Sigmoid colon (tissue), 6 donors: ENCODE measurements at regions not wholly inside any gene's neighbourhood (a gene's known extent, or its start where the extent isn't known, plus 50 kb on each side); places are given as distances from the start of the nearest gene placed in this dataset.

Source experiments
- DNase-seq: peaks from one replicate; pipeline ENCODE4 v3.0.0-alpha.2; 2019
- H3K27ac ChIP-seq, 4 donors: fragments of 200-600 bp; sonication (generic); one replicate each; pipeline ENCODE4 v1.5.1; 2016 to 2019; ENCODE audit warnings: mild to moderate bottlenecking in 1 of 4
- H3K27me3 ChIP-seq, 3 donors: fragments of 200-600 bp; sonication (generic); one replicate each; pipeline ENCODE4 v1.5.1; 2019; ENCODE audit warnings: mild to moderate bottlenecking in 1 of 3
- H3K36me3 ChIP-seq, 4 donors: fragments of 200-600 bp; sonication (generic); one replicate each; pipeline ENCODE4 v1.5.1; 2016 to 2019
- H3K4me1 ChIP-seq, 4 donors: fragments of 200-600 bp; sonication (generic); one replicate each; pipeline ENCODE4 v1.5.1; 2017 to 2019
- H3K4me3 ChIP-seq, 4 donors: fragments of 200-600 bp; sonication (generic); one replicate each; pipeline ENCODE4 v1.5.1; 2017 to 2019; ENCODE audit warnings: mild to moderate bottlenecking in 2 of 4, moderate library complexity in 1 of 4
- H3K9me3 ChIP-seq, 4 donors: fragments of 200-600 bp in 3 of 4; sonication (generic) in 3 of 4; one replicate each; pipeline versions ENCODE4 v1.5.1 to v1.6.1; 2013 to 2019
- CTCF ChIP-seq, 4 experiments: fragments of 450-650 bp in 3 of 4; fragments of 200-600 bp in 1 of 4; IDR thresholded peaks; one replicate each; pipeline ENCODE4 v1.5.1; 2016 to 2019; ENCODE audit warnings: antibody characterized with exemption in 4 of 4, mild to moderate bottlenecking in 3 of 4, moderate library complexity in 2 of 4
- EP300 ChIP-seq, 4 donors: sonication (generic); formaldehyde crosslinking; IDR thresholded peaks; one replicate each; pipeline ENCODE4 v1.6.1; 2017; ENCODE audit warnings: antibody characterized with exemption in 4 of 4
- POLR2A ChIP-seq, 2 donors: fragments of 450-650 bp; IDR thresholded peaks; one replicate each; pipeline ENCODE4 v1.6.1; 2016; ENCODE audit warnings: antibody characterized with exemption in 2 of 2, mild to moderate bottlenecking in 2 of 2, moderate library complexity in 2 of 2
- POLR2AphosphoS5 ChIP-seq, 4 donors: sonication (generic); formaldehyde crosslinking; IDR thresholded peaks; one replicate each; pipeline ENCODE4 v1.6.1; 2017; ENCODE audit warnings: antibody characterized with exemption in 4 of 4
- WGBS, 2 donors: extraction: QIAGEN DNeasy Blood & Tissue Kit; methylation state at CpG; one replicate each; pipeline ENCODE4 v1.1.7; 2013; 5-methylcytosine and 5-hydroxymethylcytosine counted together
- intact Hi-C: fragments of 100-400 bp; cut with DNase I; formaldehyde crosslinking; loops from one replicate; pipeline ENCODE4 v1.15.1; 2023
- donor health status: healthy with polysubstance abuse.
- donor health status: healthy.

GRCh38 chr15:47582233-47582632 is 135.1 kb upstream of the SEMA6D start:
- Histone ChIP-seq H3K27ac (no peak overlapping the region), H3K36me3 (no peaks in the 10 kb centered on the region), H3K4me3 (no peak overlapping the region), H3K27me3 (no peaks in the 10 kb centered on the region), H3K9me3 (no peaks in the 10 kb centered on the region), H3K4me1 (peaks cover 0 to 6% (median 3%) of the 10 kb centered on the region in 4 donors)
- no peak for DNase-seq
- 90 to 93% methylated on average over 4 of the region's 4 CpGs for WGBS, 2 donors
- intact Hi-C loops, result no loop called here
- no peak for TF ChIP-seq EP300 (IDR thresholded peaks at IDR 0.05)
- TF ChIP-seq POLR2AphosphoS5 (IDR thresholded peaks at IDR 0.05), result no peak
- no peak for TF ChIP-seq CTCF (IDR thresholded peaks at IDR 0.05)
- TF ChIP-seq POLR2A (IDR thresholded peaks at IDR 0.05), result no peak

GRCh38 chr15:47584316-47584715 is 133.0 kb upstream of the SEMA6D start:
- TF ChIP-seq POLR2AphosphoS5 (IDR thresholded peaks at IDR 0.05) (no peak), EP300 (IDR thresholded peaks at IDR 0.05) (no peak), CTCF (IDR thresholded peaks at IDR 0.05) (no peak)
- H3K27me3 ChIP-seq, result no peaks in the 10 kb centered on the region
- H3K4me3 ChIP-seq, result no peak overlapping the region
- DNase-seq, result no peak
- H3K4me1 ChIP-seq, result no peaks in the 10 kb centered on the region
- intact Hi-C loops, result no loop called here
- no peaks in the 10 kb centered on the region for H3K36me3 ChIP-seq
- WGBS, 2 donors, result 92 to 97% methylated on average over 3 of the region's 3 CpGs
- H3K27ac ChIP-seq, result no peak overlapping the region
- no peaks in the 10 kb centered on the region for H3K9me3 ChIP-seq

GRCh38 chr15:47586653-47587224 is 130.6 kb upstream of the SEMA6D start:
- WGBS, 2 donors, result 23 to 56% methylated on average over 6 of the region's 6 CpGs
- no peaks in the 10 kb centered on the region for H3K36me3 ChIP-seq
- DNase-seq, result no peak
- H3K4me3 ChIP-seq, result no peak overlapping the region
- H3K4me1 ChIP-seq, result no peaks in the 10 kb centered on the region
- intact Hi-C loops, result no loop called here
- no peak overlapping the region for H3K27ac ChIP-seq
- no peaks in the 10 kb centered on the region for H3K9me3 ChIP-seq
- H3K27me3 ChIP-seq, result no peaks in the 10 kb centered on the region
- TF ChIP-seq CTCF (IDR thresholded peaks at IDR 0.05), result no peak
- TF ChIP-seq POLR2A (IDR thresholded peaks at IDR 0.05), result no peak
- no peak for TF ChIP-seq POLR2AphosphoS5 (IDR thresholded peaks at IDR 0.05)
- TF ChIP-seq EP300 (IDR thresholded peaks at IDR 0.05), result no peak

GRCh38 chr15:47587940-47588802 is 129.1 kb upstream of the SEMA6D start:
- no peak for TF ChIP-seq POLR2AphosphoS5 (IDR thresholded peaks at IDR 0.05)
- TF ChIP-seq CTCF (IDR thresholded peaks at IDR 0.05), result no peak
- TF ChIP-seq EP300 (IDR thresholded peaks at IDR 0.05), result no peak
- no peak for TF ChIP-seq POLR2A (IDR thresholded peaks at IDR 0.05)
- Histone ChIP-seq H3K27me3 (no peaks in the 10 kb centered on the region), H3K4me3 (no peak overlapping the region), H3K9me3 (no peaks in the 10 kb centered on the region), H3K4me1 (no peaks in the 10 kb centered on the region), H3K36me3 (no peaks in the 10 kb centered on the region), H3K27ac (peak overlapping the region in 1 of 4 donors; percentile 14)
- WGBS, 2 donors, result 81 to 88% methylated on average over 6 of the region's 6 CpGs
- no peak for DNase-seq
- intact Hi-C loops, result no loop called here
